TTC549 (cell line): ENCODE measurements at regions not wholly inside any gene's neighbourhood (a gene's known extent, or its start where the extent isn't known, plus 50 kb on each side); places are given as distances from the start of the nearest gene placed in this dataset.

Experiments used
- FAIRE-seq: peaks from 2 replicates; lab custom pipeline; 2012; peaks lifted over from hg19 to GRCh38; lab: Jason Lieb, UNC

DNA sequence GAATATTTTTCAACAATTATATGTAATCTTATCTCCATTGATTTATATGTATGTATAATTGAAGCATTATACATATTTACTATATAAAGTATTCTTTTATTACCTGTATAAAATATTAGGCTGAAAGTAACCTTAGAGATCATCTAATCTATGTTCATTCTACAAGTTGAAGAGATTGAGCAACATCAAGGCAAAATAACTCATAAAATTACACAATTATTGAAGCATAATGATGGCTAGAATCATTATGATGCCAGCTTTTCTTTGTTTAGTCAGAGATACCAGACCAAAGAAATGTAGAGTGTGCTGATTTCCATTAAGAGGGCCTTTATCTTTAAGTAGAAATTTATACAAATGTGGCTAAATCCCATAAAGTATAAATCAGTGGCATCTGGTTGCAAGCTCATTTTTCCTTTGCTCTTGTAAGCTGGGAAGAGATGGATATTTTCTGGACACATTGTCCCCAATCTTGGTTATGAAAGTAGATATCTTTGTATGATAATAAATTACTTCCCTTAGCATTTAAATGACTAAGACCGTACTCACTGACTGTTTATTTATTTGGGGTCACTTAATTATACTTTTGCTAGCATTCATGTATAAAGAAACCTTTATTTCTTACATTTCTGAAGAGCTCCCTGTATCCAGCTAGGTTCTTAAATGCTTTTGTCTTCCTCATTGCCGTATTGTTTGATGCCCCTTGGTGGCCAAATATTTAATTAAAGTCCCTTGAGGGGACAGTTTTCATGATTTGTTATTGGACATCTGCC lies 339.8 kb downstream of the PCDH7 start:
- FAIRE-seq = no peak

DNA sequence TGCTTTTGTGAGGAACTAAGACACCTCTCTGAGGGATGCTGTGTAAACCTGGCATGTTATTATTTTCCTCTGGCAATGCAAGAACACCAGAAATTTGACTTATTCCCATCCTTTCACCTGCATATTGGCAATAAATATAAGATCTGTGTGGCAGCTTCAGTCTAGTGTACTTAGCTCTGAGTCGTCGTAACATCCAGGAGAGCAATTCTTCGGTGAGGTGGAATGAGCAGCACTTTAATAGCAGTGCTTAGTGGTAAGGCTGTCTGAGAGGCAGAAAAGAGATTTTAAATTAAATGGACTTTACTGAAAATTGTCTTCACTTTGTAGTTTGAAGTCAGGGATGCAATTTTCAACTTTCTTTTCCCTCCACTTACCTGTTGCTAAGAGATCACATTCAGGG lies 344.9 kb downstream of the PCDH7 start:
- no peak for FAIRE-seq

DNA sequence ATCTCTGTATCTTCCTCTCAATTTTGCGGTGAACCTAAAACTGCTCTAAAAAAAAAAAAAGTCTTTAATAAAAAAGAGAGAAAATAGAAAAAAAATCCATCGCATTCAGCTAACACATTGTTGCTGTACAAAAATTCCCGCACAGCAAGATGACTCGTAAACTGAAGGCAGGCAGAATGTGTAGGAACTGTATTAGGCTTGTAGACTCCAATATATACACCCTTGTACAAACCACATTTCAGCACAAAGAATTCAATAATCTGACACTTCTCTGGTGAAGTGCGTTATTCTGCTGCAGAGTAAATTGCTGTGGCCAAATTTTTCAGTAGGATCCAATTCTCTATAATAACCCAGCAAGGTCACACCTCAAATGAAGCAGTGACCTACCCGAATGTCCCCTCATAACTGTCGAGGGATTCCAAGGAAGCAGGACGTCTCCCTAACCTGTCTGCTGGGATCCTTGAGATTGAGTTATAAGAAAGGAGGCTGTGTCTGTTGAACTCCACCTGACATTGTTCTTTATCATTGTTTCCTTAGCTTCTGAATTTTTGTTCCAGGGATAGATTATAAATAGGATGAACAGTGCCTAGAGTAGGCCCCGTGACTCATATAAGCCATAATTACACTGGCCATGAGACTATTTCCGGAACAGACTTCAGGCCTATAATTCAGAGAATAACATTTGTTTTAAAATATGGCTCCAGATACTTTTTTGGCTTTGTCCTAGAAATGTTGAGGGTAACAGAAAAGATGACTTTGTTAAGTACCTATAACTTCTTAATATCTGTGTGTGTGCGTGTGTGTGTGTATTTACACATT lies 348.3 kb downstream of the PCDH7 start:
- no peak for FAIRE-seq

DNA sequence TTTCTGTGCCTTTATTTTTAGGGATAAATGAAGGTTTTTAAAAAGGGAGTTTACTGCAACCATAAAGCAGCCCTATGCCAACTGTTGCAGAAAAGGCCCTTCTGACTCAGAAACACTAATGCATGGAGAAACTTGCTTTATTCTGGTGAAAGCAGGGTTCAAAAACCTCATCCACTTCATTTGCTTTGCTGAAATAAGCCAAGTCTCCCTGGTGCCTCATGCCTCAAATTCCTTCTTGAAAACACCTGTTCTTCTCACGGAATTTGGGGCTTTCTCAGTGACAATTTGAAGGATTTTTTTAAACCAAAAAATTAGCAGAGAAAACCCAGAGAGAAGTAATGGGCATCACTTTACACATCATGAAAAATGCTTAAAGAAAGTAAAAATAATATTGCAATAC lies 349.0 kb downstream of the PCDH7 start:
- FAIRE-seq = no peak

DNA sequence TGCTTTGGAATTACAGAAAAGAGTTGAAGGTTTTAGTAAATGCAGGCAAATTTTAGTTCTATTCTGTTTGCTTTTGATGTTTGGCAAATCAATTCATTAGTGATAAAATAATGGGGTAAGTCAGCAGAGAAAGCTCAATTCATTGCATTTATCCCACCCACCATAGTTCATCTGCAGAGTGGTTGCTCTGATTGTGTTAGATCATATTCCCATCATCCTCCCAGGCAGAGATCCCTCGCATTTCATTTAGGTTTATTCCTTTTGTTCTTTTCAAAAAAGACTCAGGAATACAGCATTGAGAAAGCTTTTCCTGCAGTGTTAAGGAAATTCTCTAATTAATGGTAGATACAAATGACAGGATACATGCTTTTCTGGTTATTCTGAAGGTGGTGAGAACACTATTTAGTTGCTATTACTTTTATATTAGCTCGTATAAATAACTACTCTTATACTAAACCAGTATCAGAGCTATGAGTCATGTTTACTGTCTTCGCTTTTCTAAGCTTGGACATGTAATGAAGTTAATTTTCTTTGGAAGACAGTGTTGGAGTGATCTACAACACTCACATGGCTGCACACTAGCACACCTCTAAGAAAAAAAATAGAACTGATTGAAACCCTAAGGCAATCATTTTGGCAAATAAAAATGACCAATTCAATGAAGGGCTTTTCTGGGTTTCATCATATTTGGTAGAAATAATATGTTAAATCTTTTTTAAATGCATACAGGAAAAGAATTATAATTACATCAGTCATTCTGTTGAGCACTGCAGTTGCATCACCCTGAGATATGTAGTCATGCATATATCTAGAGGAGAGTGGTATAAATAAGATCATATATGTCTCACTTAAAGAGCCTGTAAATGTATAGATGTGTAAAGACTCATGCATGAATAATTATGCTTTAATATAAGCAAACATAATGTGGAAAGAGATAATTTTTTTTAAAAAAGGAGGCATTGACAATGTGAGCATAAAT lies 351.6 kb downstream of the PCDH7 start:
- FAIRE-seq = no peak

DNA sequence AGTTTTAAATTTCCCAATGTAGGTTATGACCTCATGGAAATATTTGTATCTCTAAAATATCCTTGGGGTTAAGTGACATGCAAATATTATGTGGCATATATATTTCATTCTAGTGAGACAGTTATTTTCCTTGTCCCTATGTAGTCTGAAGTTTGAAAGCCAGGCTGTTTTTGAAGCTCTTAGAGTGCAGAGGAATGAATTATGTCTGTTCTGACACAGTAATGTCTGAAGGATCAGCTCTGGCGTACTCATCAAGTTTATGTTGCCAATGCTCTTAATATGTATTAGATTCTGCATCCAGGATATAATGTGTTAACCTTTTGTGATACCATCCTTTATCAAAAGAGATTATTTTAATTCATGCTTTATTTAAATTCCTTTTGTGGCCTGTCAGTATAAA lies 355.8 kb downstream of the PCDH7 start:
- no peak for FAIRE-seq

DNA sequence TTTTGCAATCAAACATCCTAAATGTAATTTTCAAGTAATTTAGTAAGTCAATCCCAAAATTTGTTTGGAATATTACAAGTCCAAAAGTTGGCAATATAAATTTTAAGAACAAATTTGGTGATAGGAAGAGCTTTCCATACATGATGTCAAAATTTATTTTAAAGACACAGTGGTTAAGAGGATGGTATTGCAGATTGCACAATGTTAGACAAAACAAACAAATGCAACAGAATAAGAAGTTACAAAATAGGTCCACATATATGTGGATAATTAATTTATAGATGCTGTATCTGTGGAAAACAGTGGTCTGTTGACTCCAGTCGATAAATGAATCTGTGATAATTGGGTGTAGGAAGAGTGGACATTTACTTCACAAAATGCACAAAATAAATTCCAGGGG lies 358.5 kb downstream of the PCDH7 start:
- FAIRE-seq = no peak

DNA sequence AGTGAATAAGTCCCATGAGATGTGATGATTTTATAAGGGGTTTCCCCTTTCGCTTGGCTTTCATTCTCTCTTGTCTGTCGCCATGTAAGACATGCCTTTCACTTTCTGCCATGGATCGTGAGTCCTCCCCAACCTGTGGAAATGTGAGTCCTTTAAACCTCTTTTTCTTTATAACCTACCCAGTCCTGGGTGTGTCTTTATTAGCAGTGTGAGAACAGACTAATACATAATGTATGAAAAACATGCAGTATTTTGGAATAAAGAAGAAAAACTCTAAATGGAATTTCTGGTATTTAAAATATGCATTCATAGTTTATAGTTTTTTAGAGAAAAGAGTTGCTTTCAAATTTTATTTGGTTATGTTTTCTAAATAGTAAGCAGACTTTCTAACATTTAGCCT lies 360.7 kb downstream of the PCDH7 start:
- no peak for FAIRE-seq

DNA sequence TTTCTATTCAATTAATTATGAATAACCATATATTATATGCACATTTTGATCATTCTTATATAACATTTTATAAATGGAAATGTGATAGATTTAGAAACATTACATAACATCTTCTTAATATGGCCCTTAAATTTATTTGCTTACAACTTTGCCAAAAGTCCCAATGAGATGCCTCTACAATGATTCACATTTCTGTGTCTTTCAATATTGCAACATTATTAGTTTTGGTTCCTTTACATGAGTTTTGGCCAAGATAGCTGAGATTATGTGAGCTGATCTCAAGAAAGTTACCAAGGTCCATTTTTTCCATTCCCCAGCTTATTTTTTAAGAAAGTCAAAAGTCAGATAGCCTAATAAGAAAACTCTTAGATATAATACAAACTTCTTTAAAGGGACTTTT lies 361.2 kb downstream of the PCDH7 start:
- no peak for FAIRE-seq

DNA sequence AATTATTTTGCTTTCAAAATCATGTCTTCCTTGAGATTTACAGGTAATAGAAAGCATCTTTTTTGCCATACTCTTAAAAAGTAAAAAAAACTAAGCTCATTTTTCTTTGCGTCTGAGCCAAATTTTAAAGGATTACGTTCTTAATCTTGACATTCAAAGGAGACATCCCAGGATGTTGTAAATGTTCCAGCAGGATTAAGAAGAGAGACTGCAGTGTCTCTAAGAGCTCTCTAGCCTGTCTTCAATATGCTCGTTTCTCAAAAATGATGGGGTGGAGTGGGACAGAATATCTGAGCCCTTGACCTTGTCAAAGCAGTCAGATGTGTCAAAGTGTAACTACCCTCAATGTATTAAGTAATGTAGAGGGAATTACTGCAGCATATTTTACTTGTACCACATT lies 363.3 kb downstream of the PCDH7 start:
- no peak for FAIRE-seq

DNA sequence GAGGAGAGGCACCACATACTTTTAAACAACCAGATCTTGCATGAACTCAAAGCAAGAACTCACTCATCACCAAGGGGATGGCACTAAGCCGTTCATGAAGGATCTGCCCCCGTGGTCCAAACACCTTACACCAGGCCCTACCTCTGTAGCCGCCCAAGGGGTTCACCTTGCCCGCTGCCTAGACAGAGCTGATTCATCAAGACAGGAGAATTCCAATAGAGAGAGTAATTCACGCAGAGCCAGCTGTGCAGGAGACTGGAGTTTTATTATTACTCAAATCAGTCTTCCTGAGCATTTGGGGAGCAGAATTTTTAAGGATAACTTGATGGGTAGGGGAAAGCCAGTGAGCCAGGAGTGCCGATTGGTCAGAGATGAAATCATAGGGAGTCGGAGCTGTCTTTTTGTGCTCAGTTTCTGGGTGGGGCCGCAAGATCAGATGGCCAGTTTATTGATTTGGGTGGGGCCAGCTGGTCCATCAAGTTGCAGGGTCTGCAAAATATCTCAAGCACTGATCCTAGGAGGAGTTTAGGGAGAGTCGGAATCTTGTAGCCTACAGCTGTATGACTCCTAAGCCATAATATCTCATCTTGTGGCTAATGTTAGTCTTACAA lies 364.7 kb downstream of the PCDH7 start:
- FAIRE-seq = no peak

DNA sequence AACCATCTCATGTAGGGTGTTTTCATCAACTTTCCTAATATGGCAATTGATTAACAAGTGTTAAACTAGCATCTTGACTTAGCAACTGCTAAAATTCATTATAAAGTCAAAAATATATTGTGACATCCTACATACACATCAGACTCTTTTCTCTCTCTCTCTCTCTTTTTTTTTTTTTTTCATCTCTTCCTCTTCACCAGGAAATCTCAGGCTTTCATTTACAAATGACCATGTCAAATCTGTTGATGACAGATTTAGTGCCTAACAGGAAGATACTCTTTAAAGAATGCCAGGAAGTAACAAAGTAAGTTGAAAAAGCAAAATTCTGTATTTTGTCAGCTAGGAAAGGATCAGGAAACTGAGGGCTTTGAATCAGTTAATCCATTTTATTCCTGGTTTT lies 365.5 kb downstream of the PCDH7 start:
- FAIRE-seq = no peak

DNA sequence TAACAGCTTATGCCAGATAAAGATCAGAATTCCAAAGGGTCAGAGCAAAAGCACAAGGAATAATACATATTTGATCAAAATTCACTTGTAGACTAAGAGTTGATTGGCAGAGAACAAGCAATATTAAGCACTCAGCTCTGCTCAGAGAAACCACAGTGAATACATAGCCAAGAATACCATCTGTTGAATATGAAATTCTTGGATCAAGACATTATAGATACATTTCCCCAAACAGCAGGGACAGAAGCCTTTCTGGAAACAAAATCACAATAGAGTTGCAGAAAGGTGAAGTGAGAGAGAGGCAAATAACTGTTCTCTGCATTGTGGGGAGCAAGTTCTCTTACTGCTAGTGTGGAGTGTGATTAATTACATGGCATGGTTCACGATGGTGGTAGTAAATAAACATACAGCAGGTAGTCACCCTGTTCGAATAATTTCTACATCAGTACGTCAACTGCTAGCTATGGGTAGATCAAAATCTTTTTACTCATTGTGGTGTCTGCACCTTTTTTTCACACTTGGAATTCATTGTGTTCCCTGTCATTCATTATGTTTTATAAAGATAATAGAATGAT lies 366.7 kb downstream of the PCDH7 start:
- no peak for FAIRE-seq

DNA sequence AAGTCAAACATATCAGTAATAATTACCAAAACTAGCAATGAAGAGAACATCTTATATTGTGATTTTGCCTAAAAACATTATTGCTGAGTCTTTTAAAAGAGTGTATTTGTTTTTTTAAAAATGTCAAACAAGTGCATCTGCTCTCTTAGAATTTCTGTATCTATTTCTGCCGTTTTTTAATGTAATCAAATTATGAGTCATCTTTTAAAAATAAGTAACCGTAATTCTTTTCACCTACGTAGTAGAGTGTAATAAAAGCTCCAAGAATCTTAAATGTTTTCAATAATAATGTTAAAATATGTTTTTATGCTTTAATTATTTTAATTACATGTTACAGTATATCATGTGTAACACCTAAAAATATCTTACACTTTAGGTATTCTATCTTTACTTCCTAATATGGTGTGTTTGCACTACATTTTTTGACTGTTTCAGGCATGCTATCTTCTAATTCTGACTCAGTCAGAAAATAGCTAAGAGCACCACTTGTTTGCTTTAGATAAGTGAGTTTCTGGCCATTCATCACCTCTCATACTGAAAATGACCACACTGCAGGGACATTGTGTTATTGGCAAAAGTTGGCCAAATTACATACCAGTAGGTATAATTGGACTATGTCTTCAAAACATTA lies 368.5 kb downstream of the PCDH7 start:
- no peak for FAIRE-seq

DNA sequence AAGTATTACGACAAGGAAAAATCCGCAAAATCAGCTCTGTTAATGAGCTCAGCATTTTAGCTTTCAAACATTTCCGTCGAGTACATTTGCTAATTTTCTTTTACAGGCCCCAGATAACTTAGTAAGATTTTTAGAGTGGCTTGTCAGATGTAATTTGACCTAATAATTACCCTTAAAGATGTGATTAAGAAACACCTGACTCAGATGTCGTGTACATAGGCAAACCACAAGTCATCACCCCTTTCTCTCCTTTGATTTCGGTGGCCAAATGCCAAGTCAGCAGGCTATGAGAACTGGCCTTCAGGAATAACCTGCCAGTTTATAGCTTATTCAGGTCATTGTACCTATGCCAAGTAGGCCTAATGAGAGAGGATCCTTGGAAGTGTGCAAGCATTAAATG lies 369.6 kb downstream of the PCDH7 start:
- FAIRE-seq = no peak

DNA sequence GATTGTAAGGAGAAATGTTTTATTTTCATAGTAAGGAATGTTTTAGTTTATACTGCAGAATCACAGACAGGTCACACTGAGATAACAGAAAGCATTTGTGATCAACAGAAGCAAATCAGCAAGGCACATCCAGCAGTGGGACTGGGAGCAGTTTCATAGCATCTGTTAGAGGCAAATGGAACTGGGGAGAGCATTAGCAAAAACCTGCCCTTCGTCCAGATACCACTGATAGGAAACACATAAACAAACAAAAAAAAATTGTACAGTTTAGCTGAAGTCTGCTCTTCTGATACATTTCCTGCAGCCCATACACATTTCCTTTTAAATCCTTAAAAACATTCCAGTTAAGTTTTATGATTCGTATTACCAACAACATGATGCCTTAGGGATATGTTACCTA lies 374.3 kb downstream of the PCDH7 start:
- FAIRE-seq = no peak

DNA sequence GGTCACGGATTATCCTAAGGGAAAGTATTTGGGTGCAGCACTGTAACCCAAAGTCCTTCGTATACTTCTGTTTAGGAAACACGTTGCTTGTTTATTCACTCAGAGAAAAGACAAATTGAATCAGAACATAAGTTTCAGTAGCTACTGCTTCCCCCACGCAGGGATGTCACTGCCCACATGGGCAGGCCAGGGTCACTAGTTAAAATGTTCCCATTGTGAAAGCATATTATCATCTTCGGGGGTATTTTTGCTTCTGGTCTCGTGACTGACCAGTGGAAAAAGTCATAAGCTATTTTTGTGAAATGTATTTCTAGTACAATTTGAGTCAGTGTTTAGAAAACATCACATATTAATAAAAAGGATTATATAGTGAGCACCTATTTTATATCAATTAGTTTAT lies 377.8 kb downstream of the PCDH7 start:
- no peak for FAIRE-seq

DNA sequence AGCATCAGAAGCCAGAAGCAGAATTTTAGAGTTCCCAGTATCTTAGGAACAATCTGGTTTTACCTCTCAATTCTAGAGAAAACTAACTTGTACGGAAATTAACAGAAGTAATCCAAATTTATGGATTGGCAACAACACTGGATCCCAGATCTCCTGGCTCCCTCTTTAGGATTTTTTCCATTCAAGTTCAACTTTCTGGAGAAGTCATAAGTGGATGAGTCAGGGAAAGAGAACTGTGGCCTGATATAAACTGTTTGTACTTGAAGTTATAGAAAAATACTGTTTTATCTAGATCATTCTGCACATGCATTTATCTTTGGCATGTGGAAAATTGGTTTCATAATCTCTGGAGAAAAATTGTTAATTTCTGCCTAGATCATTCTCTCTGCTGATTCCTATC lies 380.4 kb downstream of the PCDH7 start:
- FAIRE-seq = no peak

DNA sequence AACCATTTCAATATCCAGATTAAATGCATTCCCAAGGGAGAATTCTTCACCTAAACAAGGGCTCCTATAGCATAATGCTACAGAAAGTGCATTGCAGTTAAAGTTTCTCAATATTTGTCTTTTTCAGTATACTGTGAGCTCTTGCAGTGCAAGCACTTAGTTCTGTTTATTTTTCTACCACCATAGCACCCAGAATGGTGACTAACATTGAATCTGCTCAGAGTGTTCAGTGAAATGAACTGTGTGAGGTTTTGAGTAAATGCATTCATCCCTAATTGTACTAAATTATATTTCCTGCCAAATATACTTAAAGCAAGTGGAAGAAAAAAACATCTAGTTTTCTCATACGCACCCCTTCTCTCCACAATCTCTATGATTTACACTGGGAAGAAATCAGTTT lies 383.9 kb downstream of the PCDH7 start:
- FAIRE-seq = no peak

DNA sequence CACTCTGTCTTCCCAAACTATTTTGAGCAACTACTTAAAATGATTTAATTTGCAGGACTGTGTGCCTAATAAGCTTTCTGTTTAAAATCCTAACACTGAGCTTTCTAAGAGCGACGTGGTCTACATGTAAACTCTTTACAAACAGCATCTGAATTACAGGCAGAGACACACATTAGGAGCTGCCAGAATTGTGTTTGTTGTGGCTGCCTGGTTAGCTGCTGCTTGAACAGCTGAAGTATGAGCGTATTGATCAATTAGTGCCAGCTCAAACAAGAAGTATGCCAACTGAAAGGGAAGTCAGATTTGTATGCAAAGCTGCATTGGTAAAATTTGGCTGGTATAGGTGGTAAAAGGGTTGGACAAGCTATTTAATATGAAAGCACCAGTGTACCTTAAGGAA lies 384.4 kb downstream of the PCDH7 start:
- FAIRE-seq = no peak

DNA sequence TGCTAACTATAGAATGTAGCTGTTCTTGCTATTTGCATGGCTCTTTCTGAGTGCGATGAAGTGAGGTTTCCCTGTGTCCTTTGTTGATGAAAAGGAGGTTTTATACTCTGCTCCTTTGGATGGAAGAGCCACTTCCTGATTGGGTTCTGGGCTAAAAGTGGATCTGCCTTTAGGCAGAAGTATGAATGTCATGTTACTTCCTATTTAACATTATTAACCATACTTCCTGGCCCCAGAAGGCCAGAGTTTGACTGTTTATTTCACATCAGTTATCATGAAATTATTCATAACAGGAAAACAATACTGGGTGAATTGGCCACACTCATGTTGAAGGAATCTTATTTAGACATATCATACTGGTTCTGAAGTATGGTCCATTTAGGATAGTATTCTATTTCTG lies 386.2 kb downstream of the PCDH7 start:
- FAIRE-seq = no peak
